ENCODE measurements at regions not wholly inside any gene's neighbourhood (a gene's known extent, or its start where the extent isn't known, plus 50 kb on each side); places are given as distances from the start of the nearest gene placed in this dataset.

DNA sequence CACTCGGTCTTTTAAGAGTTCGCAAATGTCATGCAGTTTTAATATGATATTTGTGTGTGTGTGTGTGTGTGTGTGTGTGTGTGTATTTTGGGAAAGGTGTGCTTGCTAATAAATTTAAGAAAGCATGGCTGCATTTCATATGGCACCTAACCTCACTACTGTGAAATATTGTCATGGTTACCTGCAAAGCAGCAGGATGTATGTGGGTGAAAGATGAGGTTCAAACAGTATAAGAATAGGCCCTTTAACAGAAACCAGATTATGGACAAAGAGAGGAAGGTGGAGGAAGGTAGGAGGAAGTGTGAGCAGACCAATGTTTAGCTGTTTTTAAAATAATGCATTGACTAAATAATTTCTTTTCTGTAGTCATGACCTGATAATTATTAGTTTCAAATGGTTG, 73.5 kb upstream of the CACNA2D1 start:
- Mint-ChIP-seq H3K36me3 (ENCODE audit: low read depth) (no peaks in the 10 kb centered on the region), H3K9me3 (no peaks in the 10 kb centered on the region), H3K4me1 (ENCODE audit: low read depth) (peaks cover 7% of the 10 kb centered on the region; the same call in 1 of the 2 replicates), H3K27ac (no peak overlapping the region), H3K4me3 (no peak overlapping the region), H3K27me3 (ENCODE audit: insufficient read depth) (peaks cover 4% of the 10 kb centered on the region)
- TF ChIP-seq, protein P1, sequence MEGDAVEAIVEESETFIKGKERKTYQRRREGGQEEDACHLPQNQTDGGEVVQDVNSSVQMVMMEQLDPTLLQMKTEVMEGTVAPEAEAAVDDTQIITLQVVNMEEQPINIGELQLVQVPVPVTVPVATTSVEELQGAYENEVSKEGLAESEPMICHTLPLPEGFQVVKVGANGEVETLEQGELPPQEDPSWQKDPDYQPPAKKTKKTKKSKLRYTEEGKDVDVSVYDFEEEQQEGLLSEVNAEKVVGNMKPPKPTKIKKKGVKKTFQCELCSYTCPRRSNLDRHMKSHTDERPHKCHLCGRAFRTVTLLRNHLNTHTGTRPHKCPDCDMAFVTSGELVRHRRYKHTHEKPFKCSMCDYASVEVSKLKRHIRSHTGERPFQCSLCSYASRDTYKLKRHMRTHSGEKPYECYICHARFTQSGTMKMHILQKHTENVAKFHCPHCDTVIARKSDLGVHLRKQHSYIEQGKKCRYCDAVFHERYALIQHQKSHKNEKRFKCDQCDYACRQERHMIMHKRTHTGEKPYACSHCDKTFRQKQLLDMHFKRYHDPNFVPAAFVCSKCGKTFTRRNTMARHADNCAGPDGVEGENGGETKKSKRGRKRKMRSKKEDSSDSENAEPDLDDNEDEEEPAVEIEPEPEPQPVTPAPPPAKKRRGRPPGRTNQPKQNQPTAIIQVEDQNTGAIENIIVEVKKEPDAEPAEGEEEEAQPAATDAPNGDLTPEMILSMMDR (IDR thresholded peaks at IDR 0.05), result no peak
- DNase-seq, result no peak

- Mint-ChIP-seq H3K27ac (no peak overlapping the region), H3K4me1 (ENCODE audit: low read depth) (peaks cover 3% of the 10 kb centered on the region), H3K4me3 (no peak overlapping the region), H3K9me3 (no peaks in the 10 kb centered on the region), H3K36me3 (ENCODE audit: low read depth) (no peaks in the 10 kb centered on the region), H3K27me3 (ENCODE audit: insufficient read depth) (peaks cover 16% of the 10 kb centered on the region)
- no peak for DNase-seq
- TF ChIP-seq, protein P1 (IDR thresholded peaks at IDR 0.05), result no peak
Observed at GRCh38 chr7:82511542-82511941, 68.0 kb upstream of the CACNA2D1 start.

- H3K27ac Mint-ChIP-seq, result no peak overlapping the region
- no peaks in the 10 kb centered on the region for H3K9me3 Mint-ChIP-seq
- no peak overlapping the region for H3K4me3 Mint-ChIP-seq
- TF ChIP-seq, protein P1 (IDR thresholded peaks at IDR 0.05), result no peak
- no peaks in the 10 kb centered on the region for H3K36me3 Mint-ChIP-seq (ENCODE audit: low read depth)
- no peak for DNase-seq
- peaks cover 17% of the 10 kb centered on the region for H3K27me3 Mint-ChIP-seq (ENCODE audit: insufficient read depth)
- peaks cover 18% of the 10 kb centered on the region for H3K4me1 Mint-ChIP-seq (ENCODE audit: low read depth)
Observed at GRCh38 chr7:82507976-82508677, 64.5 kb upstream of the CACNA2D1 start.

- Mint-ChIP-seq H3K36me3 (ENCODE audit: low read depth) (no peaks in the 10 kb centered on the region), H3K9me3 (no peaks in the 10 kb centered on the region), H3K4me1 (ENCODE audit: low read depth) (peaks cover 18% of the 10 kb centered on the region), H3K27ac (no peak overlapping the region), H3K4me3 (no peak overlapping the region), H3K27me3 (ENCODE audit: insufficient read depth) (peaks cover 17% of the 10 kb centered on the region)
- TF ChIP-seq, protein P1 (IDR thresholded peaks at IDR 0.05), result no peak
- no peak for DNase-seq
Observed at GRCh38 chr7:82507365-82507975, 63.9 kb upstream of the CACNA2D1 start.

- peaks cover 17% of the 10 kb centered on the region for H3K27me3 Mint-ChIP-seq (ENCODE audit: insufficient read depth)
- H3K4me3 Mint-ChIP-seq, result no peak overlapping the region
- no peak for DNase-seq
- H3K4me1 Mint-ChIP-seq (ENCODE audit: low read depth), result peaks cover 18% of the 10 kb centered on the region
- no peaks in the 10 kb centered on the region for H3K36me3 Mint-ChIP-seq (ENCODE audit: low read depth)
- TF ChIP-seq, protein P1 (IDR thresholded peaks at IDR 0.05), result no peak
- H3K27ac Mint-ChIP-seq, result no peak overlapping the region
- H3K9me3 Mint-ChIP-seq, result no peaks in the 10 kb centered on the region
Observed at GRCh38 chr7:82506702-82507101, 63.1 kb upstream of the CACNA2D1 start.
